ENCODE measurements at regions not wholly inside any gene's neighbourhood (a gene's known extent, or its start where the extent isn't known, plus 50 kb on each side); places are given as distances from the start of the nearest gene placed in this dataset.
A peak's percentile ranks its signal among the peaks of the same experiment; 100 is the strongest.

DNA sequence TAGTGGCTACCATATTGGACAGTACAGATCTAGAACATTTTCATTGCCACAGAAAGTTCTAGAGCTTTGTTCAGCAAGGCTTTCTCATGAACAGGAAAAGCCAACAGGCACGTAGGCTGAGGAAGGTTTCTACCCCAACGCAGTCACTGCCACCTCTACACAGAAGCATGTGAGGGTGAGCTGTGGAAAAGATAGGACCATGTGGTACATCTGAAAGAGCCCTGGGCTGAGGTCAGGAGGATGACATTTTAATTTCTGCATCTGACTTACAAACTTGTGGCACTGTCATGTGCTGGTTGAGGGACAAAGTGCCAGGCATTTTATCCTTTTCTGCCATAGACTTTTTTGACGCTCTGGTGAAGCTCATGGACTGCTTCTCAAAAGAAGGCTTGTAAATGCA is 454.2 kb downstream of the BCOR start:
- Histone ChIP-seq H3K4me1 (peaks cover 0 to 5% of the 10 kb centered on the region in 2 donors), H3K27ac (no peak overlapping the region), H3K4me3 (replicated peaks in 1 of 3) (no peak overlapping the region), H3K36me3 (no peaks in the 10 kb centered on the region), H3K27me3 (no peaks in the 10 kb centered on the region), H3K9me3 (no peaks in the 10 kb centered on the region)
- WGBS, 2 donors, result 96% methylated on average over 3 of the region's 3 CpGs
- DNase-seq, result no peak
- no peak for TF ChIP-seq POLR2A (IDR thresholded peaks at IDR 0.05)
- TF ChIP-seq, protein P1, sequence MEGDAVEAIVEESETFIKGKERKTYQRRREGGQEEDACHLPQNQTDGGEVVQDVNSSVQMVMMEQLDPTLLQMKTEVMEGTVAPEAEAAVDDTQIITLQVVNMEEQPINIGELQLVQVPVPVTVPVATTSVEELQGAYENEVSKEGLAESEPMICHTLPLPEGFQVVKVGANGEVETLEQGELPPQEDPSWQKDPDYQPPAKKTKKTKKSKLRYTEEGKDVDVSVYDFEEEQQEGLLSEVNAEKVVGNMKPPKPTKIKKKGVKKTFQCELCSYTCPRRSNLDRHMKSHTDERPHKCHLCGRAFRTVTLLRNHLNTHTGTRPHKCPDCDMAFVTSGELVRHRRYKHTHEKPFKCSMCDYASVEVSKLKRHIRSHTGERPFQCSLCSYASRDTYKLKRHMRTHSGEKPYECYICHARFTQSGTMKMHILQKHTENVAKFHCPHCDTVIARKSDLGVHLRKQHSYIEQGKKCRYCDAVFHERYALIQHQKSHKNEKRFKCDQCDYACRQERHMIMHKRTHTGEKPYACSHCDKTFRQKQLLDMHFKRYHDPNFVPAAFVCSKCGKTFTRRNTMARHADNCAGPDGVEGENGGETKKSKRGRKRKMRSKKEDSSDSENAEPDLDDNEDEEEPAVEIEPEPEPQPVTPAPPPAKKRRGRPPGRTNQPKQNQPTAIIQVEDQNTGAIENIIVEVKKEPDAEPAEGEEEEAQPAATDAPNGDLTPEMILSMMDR (IDR thresholded peaks at IDR 0.05), result no peak
- intact Hi-C loops (cut with DNase I), result no loop called here

DNA sequence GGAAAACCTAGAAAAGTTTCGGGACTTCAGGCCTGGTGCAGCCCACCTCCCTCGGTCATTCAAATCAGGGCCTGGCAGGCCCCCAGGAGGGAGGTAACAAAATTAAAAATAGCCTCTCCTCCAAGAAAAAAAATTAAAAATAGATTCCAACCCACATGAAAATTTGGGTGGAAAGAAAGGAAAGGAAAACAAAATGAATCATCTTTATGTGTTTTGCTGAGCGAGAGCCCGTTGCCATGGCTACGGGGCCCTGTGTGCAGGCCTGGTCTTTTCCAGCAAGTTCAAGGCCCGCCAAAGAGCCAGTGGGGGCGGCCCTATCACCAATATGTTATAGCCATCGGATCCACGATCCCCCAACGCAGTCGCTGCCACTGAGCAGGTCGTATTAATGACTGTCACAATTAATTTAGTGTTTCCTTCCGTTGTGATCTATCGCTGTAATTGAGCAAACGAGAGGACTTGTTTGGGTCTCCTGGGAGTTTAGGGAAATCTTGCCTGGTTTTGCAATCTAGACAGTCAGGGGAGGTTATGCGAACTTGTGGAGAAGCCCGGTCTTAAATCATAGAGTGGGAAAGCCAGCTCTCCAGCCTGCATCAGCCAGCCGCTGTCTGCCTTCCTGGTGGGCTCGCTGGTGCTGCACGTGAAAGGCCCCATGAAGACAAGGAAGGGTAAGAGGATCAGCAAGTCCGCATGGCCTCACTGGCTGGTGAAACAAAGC is 452.4 kb downstream of the BCOR start:
- Histone ChIP-seq H3K36me3 (no peaks in the 10 kb centered on the region), H3K4me3 (replicated peaks in 1 of 3) (no peak overlapping the region), H3K27me3 (no peaks in the 10 kb centered on the region), H3K9me3 (no peaks in the 10 kb centered on the region), H3K4me1 (peaks cover 0 to 5% of the 10 kb centered on the region in 2 donors), H3K27ac (no peak overlapping the region)
- intact Hi-C loops (cut with DNase I), result no loop called here
- TF ChIP-seq, protein P1 (IDR thresholded peaks at IDR 0.05), result no peak
- TF ChIP-seq POLR2A (IDR thresholded peaks at IDR 0.05), result no peak
- peak in 1 of 2 donors; percentile 5 for DNase-seq
- 56 to 84% methylated on average over 16 to 21 of the region's 21 CpGs for WGBS, 2 donors

DNA sequence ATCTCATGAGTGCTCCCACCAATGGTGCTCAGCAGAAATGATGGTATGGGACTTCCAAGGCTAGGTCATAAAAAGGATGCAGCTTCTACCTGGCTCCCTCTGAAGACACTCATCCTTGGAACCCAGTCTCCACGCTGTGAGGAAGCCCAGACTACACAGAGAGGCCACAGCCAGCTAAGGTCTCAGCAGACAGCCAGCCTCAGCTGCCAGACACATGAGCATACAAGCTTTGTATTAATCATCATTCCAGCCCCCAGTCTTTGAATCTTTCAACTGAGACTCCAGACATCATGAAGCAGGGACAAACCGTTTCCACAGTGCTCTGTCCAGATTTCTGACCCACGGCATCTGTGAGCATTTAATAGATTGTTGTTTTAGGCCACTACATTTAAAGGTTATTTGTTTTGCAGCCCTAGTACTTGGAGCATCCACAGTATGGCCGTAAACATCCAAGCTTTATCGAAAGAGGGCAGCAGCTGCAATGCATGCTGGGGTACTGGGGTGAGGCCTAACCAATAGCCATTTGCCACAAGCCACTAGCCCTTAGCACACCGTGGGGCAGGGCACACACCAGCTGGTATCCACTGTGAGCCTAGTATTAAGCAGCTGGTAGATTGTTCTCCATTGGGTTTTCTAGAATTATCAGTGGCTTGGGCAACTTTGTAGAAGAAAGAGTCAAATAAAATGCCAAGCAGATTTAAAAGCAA is 449.1 kb downstream of the BCOR start:
- Histone ChIP-seq H3K27ac (no peak overlapping the region), H3K4me1 (no peaks in the 10 kb centered on the region), H3K9me3 (no peaks in the 10 kb centered on the region), H3K4me3 (replicated peaks in 1 of 3) (no peak overlapping the region), H3K27me3 (no peaks in the 10 kb centered on the region), H3K36me3 (no peaks in the 10 kb centered on the region)
- intact Hi-C loops (cut with DNase I), result no loop called here
- WGBS, 2 donors, result 82 to 91% methylated on average over 5 to 6 of the region's 6 CpGs
- TF ChIP-seq POLR2A (IDR thresholded peaks at IDR 0.05), result no peak
- TF ChIP-seq, protein P1 (IDR thresholded peaks at IDR 0.05), result no peak
- no peak for DNase-seq

DNA sequence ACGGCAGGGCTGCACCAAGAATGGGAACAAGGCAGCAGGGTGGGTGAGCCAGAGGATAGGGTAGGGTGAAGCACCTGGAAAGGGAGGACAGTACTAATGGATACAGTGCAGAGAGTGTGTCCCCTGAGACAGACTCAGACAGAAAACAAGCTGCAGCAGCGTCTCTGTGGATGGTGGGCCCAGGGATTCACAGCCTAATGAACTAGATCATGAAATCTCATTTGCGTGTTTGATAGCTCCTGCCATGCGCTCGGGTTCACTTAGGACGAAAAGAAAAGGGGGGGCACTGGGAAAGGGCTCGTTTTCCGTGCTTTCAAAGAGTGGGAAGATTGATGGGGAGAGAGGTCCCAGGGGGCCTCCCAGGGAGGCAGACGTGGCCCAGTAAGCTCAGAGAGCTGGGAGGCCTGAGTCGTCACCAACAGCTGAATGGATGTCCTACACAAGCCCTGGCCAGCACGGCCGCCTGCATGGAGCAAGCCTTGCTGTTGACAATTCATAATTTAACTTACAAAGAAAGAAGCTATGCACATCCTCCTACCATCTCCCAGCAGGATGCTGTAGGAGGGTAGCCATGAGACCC is 446.9 kb downstream of the BCOR start:
- Histone ChIP-seq H3K9me3 (no peaks in the 10 kb centered on the region), H3K4me3 (replicated peaks in 1 of 3) (no peak overlapping the region), H3K27me3 (no peaks in the 10 kb centered on the region), H3K27ac (no peak overlapping the region), H3K4me1 (no peaks in the 10 kb centered on the region), H3K36me3 (no peaks in the 10 kb centered on the region)
- TF ChIP-seq POLR2A (IDR thresholded peaks at IDR 0.05), result no peak
- intact Hi-C loops (cut with DNase I), result no loop called here
- 81 to 91% methylated on average over 8 to 12 of the region's 12 CpGs for WGBS, 2 donors
- DNase-seq, result no peak

DNA sequence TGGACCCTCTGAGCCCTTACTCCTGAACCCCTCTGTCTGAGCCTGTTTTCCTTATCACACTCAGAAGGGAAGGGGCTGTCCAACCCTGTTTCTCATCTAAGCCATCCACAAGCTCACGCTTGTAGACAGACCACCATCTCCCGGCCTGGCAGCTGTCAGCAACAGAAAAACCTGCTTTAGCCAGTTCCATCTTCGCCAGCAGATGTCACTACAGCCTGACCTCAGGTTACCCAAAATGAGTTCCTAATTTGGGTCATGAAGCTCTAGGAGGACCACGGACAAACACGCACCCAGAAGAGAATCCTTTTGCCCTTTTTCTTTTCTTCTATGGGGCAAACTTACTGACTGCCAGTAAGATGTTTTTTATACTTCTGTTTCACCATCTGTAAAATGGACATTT is 445.4 kb downstream of the BCOR start:
- TF ChIP-seq, protein P1 (IDR thresholded peaks at IDR 0.05), result peak in 3 of 6 experiments; percentile 22 to 40 (median 33)
- no peak for TF ChIP-seq POLR2A (IDR thresholded peaks at IDR 0.05)
- WGBS, 2 donors, result 73 to 80% methylated on average over 5 of the region's 5 CpGs
- intact Hi-C loops (cut with DNase I), result no loop called here
- no peaks in the 10 kb centered on the region for H3K27me3 ChIP-seq
- peak; percentile 12 to 15 for DNase-seq
- H3K4me1 ChIP-seq, result no peaks in the 10 kb centered on the region
- H3K4me3 ChIP-seq (replicated peaks in 1 of 3), result no peak overlapping the region
- no peaks in the 10 kb centered on the region for H3K9me3 ChIP-seq
- no peaks in the 10 kb centered on the region for H3K36me3 ChIP-seq
- H3K27ac ChIP-seq, result no peak overlapping the region

Measured in thyroid gland (tissue), 4 donors.